ENCODE measurements at regions not wholly inside any gene's neighbourhood (a gene's known extent, or its start where the extent isn't known, plus 50 kb on each side); places are given as distances from the start of the nearest gene placed in this dataset.

- H3K27ac Mint-ChIP-seq = peak overlapping the region in 1 of 3 donors; percentile 74
- H3K4me1 Mint-ChIP-seq = no peaks in the 10 kb centered on the region
- peaks cover 10% of the 10 kb centered on the region for H3K36me3 Mint-ChIP-seq
- H3K4me3 Mint-ChIP-seq = no peak overlapping the region
- H3K9me3 Mint-ChIP-seq = peaks cover 7 to 27% (median 17%) of the 10 kb centered on the region in 3 donors
- H3K27me3 Mint-ChIP-seq = no peaks in the 10 kb centered on the region
Measured at GRCh38 chr16:72317446-72317845, 145.5 kb upstream of the PMFBP1 start.

- Mint-ChIP-seq H3K27ac (no peak overlapping the region), H3K27me3 (no peaks in the 10 kb centered on the region), H3K9me3 (peaks cover 4 to 10% (median 7%) of the 10 kb centered on the region in 3 donors), H3K36me3 (peaks cover 9% of the 10 kb centered on the region), H3K4me3 (no peak overlapping the region), H3K4me1 (no peaks in the 10 kb centered on the region)
Measured at GRCh38 chr16:72313903-72314302, 141.9 kb upstream of the PMFBP1 start.

GRCh38 chr16:72312828-72313227 is 140.9 kb upstream of the PMFBP1 start:
- peaks cover 9% of the 10 kb centered on the region for H3K36me3 Mint-ChIP-seq
- no peak overlapping the region for H3K4me3 Mint-ChIP-seq
- no peaks in the 10 kb centered on the region for H3K4me1 Mint-ChIP-seq
- peaks cover 2 to 16% (median 4%) of the 10 kb centered on the region in 3 donors for H3K9me3 Mint-ChIP-seq
- no peaks in the 10 kb centered on the region for H3K27me3 Mint-ChIP-seq
- H3K27ac Mint-ChIP-seq = no peak overlapping the region

GRCh38 chr16:72311426-72311825 is 139.5 kb upstream of the PMFBP1 start:
- Mint-ChIP-seq H3K36me3 (peaks cover 9% of the 10 kb centered on the region), H3K27me3 (no peaks in the 10 kb centered on the region), H3K27ac (no peak overlapping the region), H3K4me1 (no peaks in the 10 kb centered on the region), H3K4me3 (no peak overlapping the region), H3K9me3 (peaks cover 2 to 17% (median 4%) of the 10 kb centered on the region in 3 donors)

DNA sequence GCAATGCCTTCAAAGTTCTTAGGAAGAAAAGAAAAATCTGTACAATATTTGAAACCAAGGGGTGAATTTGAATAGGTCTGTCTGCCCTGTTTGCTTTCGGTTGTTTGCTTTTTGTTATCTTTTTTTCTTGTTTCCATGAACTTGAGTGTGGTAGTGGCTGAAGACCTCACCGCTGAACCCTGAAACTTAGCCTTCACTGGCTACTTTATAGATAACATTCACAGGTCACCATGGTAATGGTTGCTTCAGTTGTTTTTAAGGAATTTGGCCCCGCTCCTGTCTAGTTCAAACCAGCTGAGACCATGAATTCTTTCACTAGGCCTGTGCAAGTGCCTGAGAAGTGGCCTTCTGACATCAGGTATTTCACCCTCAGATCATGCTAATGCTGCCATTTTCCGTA is 137.0 kb upstream of the PMFBP1 start:
- H3K4me3 Mint-ChIP-seq = no peak overlapping the region
- H3K4me1 Mint-ChIP-seq = no peaks in the 10 kb centered on the region
- no peaks in the 10 kb centered on the region for H3K27me3 Mint-ChIP-seq
- H3K36me3 Mint-ChIP-seq = peaks cover 4% of the 10 kb centered on the region
- H3K27ac Mint-ChIP-seq = no peak overlapping the region
- peaks cover 0 to 17% (median 2%) of the 10 kb centered on the region in 3 donors for H3K9me3 Mint-ChIP-seq

DNA sequence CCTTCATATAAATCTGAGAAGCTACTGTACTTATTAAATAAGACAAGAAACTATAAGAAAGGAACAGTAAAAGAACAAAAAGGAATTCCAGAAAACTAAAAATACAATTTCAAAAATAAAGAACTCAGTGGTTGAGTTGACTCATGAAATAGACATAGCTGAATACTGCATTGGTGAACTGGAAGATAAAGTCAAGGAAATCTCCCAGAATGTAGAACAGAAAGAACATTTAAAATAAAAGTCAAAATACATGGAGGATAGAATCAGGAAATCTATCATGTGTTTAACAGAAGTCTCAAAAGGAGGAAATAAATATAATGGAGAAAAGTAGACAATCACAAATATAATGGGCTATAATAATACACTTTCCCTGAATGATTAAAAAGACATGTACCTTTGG is 136.4 kb upstream of the PMFBP1 start:
- no peak overlapping the region for H3K27ac Mint-ChIP-seq
- H3K36me3 Mint-ChIP-seq = peaks cover 4% of the 10 kb centered on the region
- no peaks in the 10 kb centered on the region for H3K4me1 Mint-ChIP-seq
- H3K4me3 Mint-ChIP-seq = no peak overlapping the region
- no peaks in the 10 kb centered on the region for H3K27me3 Mint-ChIP-seq
- H3K9me3 Mint-ChIP-seq = peaks cover 0 to 17% (median 2%) of the 10 kb centered on the region in 3 donors

GRCh38 chr16:72302332-72302731 is 130.4 kb upstream of the PMFBP1 start:
- Mint-ChIP-seq H3K36me3 (peaks cover 6% of the 10 kb centered on the region), H3K4me3 (no peak overlapping the region), H3K27ac (no peak overlapping the region), H3K9me3 (no peaks in the 10 kb centered on the region), H3K4me1 (no peaks in the 10 kb centered on the region), H3K27me3 (no peaks in the 10 kb centered on the region)

DNA sequence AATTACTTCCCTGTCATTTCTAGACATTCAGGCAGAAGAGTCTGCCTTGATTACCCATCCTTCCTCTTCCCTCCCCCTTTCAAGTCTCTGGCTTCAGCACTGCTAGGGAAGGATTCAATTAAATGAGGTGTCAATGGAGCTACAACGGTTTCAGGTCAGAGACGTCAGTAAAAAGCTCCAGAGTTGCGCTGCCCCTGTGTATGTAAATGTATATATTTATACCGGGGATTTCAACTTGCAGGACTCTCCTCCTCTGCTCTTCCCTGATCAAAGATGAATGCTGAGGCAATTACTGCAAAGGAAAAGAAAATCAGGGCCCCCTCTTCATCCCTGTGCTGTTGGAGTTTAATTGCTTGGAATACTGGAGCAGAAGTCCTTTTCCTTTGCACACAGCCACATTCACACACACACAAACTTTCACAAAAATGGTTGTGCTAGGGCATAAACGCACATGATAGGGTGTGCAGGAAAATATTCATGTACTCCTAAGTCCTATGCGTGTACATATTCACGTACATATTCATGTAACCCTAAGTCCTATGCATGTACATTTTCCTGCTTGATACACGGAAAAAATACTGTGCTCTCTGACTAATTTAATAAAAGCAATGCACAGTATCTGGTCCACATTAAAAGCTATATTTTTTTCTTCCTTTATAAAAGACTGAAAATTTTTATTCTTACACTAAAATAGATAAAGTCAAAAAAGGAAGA is 129.7 kb upstream of the PMFBP1 start:
- H3K27ac Mint-ChIP-seq = no peak overlapping the region
- H3K4me3 Mint-ChIP-seq = no peak overlapping the region
- no peaks in the 10 kb centered on the region for H3K4me1 Mint-ChIP-seq
- no peaks in the 10 kb centered on the region for H3K9me3 Mint-ChIP-seq
- H3K36me3 Mint-ChIP-seq = peaks cover 3% of the 10 kb centered on the region
- H3K27me3 Mint-ChIP-seq = no peaks in the 10 kb centered on the region

GRCh38 chr16:72300892-72301291 is 128.9 kb upstream of the PMFBP1 start:
- H3K9me3 Mint-ChIP-seq = no peaks in the 10 kb centered on the region
- no peak overlapping the region for H3K4me3 Mint-ChIP-seq
- no peaks in the 10 kb centered on the region for H3K4me1 Mint-ChIP-seq
- H3K36me3 Mint-ChIP-seq = peaks cover 3% of the 10 kb centered on the region
- no peak overlapping the region for H3K27ac Mint-ChIP-seq
- H3K27me3 Mint-ChIP-seq = no peaks in the 10 kb centered on the region

- Mint-ChIP-seq H3K27me3 (no peaks in the 10 kb centered on the region), H3K36me3 (peaks cover 3% of the 10 kb centered on the region), H3K4me1 (no peaks in the 10 kb centered on the region), H3K4me3 (no peak overlapping the region), H3K27ac (no peak overlapping the region), H3K9me3 (no peaks in the 10 kb centered on the region)
Measured at GRCh38 chr16:72299684-72300243, 127.8 kb upstream of the PMFBP1 start.

GRCh38 chr16:72298961-72299360 is 127.0 kb upstream of the PMFBP1 start:
- Mint-ChIP-seq H3K27me3 (no peaks in the 10 kb centered on the region), H3K4me1 (no peaks in the 10 kb centered on the region), H3K9me3 (no peaks in the 10 kb centered on the region), H3K4me3 (no peak overlapping the region), H3K27ac (no peak overlapping the region), H3K36me3 (peaks cover 2% of the 10 kb centered on the region)

DNA sequence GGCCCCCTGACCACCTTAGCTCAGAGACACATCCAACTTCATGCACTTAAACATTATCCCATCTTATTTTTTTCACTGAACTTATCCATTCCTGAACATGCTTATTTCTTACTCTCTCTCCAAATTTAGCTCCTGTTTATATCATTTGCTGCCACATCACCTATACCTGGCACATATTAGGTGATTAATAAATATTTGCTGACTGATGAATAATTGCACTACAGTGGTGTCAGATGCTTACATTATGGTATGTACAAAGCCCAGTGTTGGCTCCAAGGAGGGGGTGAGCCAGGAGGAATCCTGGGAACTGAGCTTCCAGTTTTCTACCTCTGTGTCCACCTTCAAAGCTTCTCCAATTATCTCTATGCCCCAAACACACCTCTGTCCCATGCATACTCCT is 124.0 kb upstream of the PMFBP1 start:
- Mint-ChIP-seq H3K4me3 (no peak overlapping the region), H3K4me1 (no peaks in the 10 kb centered on the region), H3K27me3 (no peaks in the 10 kb centered on the region), H3K36me3 (no peaks in the 10 kb centered on the region), H3K27ac (no peak overlapping the region), H3K9me3 (no peaks in the 10 kb centered on the region)

GRCh38 chr16:72291531-72291981 is 119.6 kb upstream of the PMFBP1 start:
- Mint-ChIP-seq H3K4me3 (no peak overlapping the region), H3K9me3 (no peaks in the 10 kb centered on the region), H3K36me3 (no peaks in the 10 kb centered on the region), H3K27me3 (no peaks in the 10 kb centered on the region), H3K27ac (no peak overlapping the region), H3K4me1 (no peaks in the 10 kb centered on the region)

DNA sequence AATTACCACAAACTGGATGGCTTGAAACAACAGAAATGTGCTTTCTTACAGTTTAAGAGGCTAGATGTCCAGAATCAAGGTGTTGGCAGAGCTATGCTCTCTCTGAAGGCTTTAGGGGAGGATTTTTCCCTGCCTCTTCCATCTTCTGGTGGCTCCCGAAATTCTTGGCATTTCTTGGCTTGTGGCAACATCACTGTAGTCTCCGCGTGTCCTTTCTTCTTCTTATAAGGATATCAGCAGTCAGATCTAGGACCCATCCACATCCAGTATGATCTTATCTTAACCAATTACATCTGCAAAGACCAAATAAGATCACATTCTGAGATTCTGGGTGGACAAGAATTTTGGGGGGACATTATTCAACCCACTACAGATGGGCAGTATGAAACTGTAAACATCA is 119.2 kb upstream of the PMFBP1 start:
- Mint-ChIP-seq H3K27me3 (no peaks in the 10 kb centered on the region), H3K27ac (no peak overlapping the region), H3K4me3 (no peak overlapping the region), H3K4me1 (no peaks in the 10 kb centered on the region), H3K9me3 (no peaks in the 10 kb centered on the region), H3K36me3 (no peaks in the 10 kb centered on the region)

DNA sequence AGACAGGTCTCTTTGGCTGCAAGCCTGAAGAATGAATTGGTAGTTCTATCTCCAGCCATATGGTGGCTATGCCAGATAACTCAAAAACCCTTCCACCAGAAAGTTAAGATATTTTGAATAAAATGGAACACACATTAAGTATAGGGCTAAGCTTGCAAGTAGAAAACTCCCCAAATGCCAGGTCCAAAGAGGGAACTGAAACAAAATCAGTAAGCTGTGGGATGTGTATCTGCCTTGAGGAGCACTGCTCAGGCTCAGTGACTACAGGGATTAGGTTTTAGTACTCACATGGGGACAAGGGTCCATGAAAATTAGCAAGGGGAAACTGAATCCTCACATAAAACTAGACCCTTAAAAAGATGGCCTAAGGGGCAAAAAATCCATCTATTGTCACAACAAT is 115.7 kb upstream of the PMFBP1 start:
- H3K36me3 Mint-ChIP-seq = no peaks in the 10 kb centered on the region
- H3K27ac Mint-ChIP-seq = no peak overlapping the region
- no peaks in the 10 kb centered on the region for H3K27me3 Mint-ChIP-seq
- H3K4me3 Mint-ChIP-seq = no peak overlapping the region
- no peaks in the 10 kb centered on the region for H3K9me3 Mint-ChIP-seq
- H3K4me1 Mint-ChIP-seq = no peaks in the 10 kb centered on the region

GRCh38 chr16:72286936-72287620 is 115.1 kb upstream of the PMFBP1 start:
- H3K36me3 Mint-ChIP-seq = no peaks in the 10 kb centered on the region
- H3K27ac Mint-ChIP-seq = no peak overlapping the region
- H3K4me1 Mint-ChIP-seq = no peaks in the 10 kb centered on the region
- H3K9me3 Mint-ChIP-seq = no peaks in the 10 kb centered on the region
- no peak overlapping the region for H3K4me3 Mint-ChIP-seq
- no peaks in the 10 kb centered on the region for H3K27me3 Mint-ChIP-seq

All from IgD-negative memory B cell (primary cell).